OCI-LY1 (cell line): ENCODE measurements at regions not wholly inside any gene's neighbourhood (a gene's known extent, or its start where the extent isn't known, plus 50 kb on each side); places are given as distances from the start of the nearest gene placed in this dataset.

Experiments
- H2AFZ ChIP-seq: fragments of 200-600 bp; sonication (generic), shearing (Covaris generic); 2 replicates; pipeline ENCODE4 v1.6.0; 2014; ENCODE audit warnings: antibody characterized with exemption, mild to moderate bottlenecking, low read length
- H3F3A ChIP-seq: fragments of 200-600 bp; sonication (generic), shearing (Covaris generic); 2 replicates; pipeline ENCODE4 v1.6.0; 2014; ENCODE audit warnings: mild to moderate bottlenecking, antibody characterized with exemption, low read length, moderate library complexity; ENCODE audit not compliant: insufficient read depth
- H3K27ac ChIP-seq: fragments of 200-600 bp; sonication (generic); 2 replicates; pipeline ENCODE4 v1.5.1; 2014; ENCODE audit warnings: low read length, mixed run types, mild to moderate bottlenecking, low read depth; ENCODE audit not compliant: poor library complexity, severe bottlenecking
- H3K27me3 ChIP-seq: fragments of 200-600 bp; sonication (generic); 2 replicates; pipeline ENCODE4 v1.6.0; 2014; ENCODE audit warnings: antibody characterized with exemption, mild to moderate bottlenecking, low read length, moderate library complexity; ENCODE audit not compliant: insufficient read depth
- H3K36me3 ChIP-seq: fragments of 200-600 bp; sonication (generic); 2 replicates; pipeline ENCODE4 v1.6.1; 2014; ENCODE audit warnings: mild to moderate bottlenecking, antibody characterized with exemption, low read length, moderate library complexity, mixed read lengths; ENCODE audit not compliant: insufficient read depth
- H3K4me1 ChIP-seq: fragments of 200-600 bp; sonication (generic); 2 replicates; pipeline ENCODE4 v1.5.1; 2014; ENCODE audit warnings: mild to moderate bottlenecking, low read length, moderate library complexity; ENCODE audit not compliant: insufficient read depth, severe bottlenecking
- H3K4me2 ChIP-seq: fragments of 200-600 bp; sonication (generic), shearing (Covaris generic); 2 replicates; pipeline ENCODE4 v1.6.1; 2014; ENCODE audit warnings: low read length
- H3K4me3 ChIP-seq: fragments of 200-600 bp; sonication (generic); 2 replicates; pipeline ENCODE4 v1.5.1; 2014; ENCODE audit warnings: low read length, low read depth, mild to moderate bottlenecking, mixed read lengths; ENCODE audit not compliant: poor library complexity, severe bottlenecking
- H3K79me2 ChIP-seq: fragments of 200-600 bp; shearing (Covaris generic); 2 replicates; pipeline ENCODE4 v1.6.1; 2016; ENCODE audit warnings: mixed run types, low read length, mixed read lengths; ENCODE audit not compliant: insufficient read depth
- H3K9ac ChIP-seq: fragments of 200-600 bp; sonication (generic), shearing (Covaris generic); 2 replicates; pipeline ENCODE4 v1.6.1; 2014; ENCODE audit warnings: mild to moderate bottlenecking, low read length, mixed read lengths
- H3K9me2 ChIP-seq: fragments of 200-600 bp; sonication (generic), shearing (Covaris generic); 2 replicates; pipeline ENCODE4 v1.6.1; 2014; ENCODE audit warnings: low read depth, mild to moderate bottlenecking, low read length, mixed read lengths
- H3K9me3 ChIP-seq: fragments of 200-600 bp; shearing (Covaris generic); 2 replicates; pipeline ENCODE4 v1.6.1; 2014; ENCODE audit warnings: low read length, mixed read lengths
- H4K20me1 ChIP-seq: fragments of 200-600 bp; sonication (generic), shearing (Covaris generic); 2 replicates; pipeline ENCODE4 v1.6.0; 2016; ENCODE audit warnings: mild to moderate bottlenecking, low read length; ENCODE audit not compliant: insufficient read depth
- EZH2 ChIP-seq: fragments of 200-600 bp; sonication (generic), shearing (Covaris generic); IDR thresholded peaks from 2 replicates; pipeline ENCODE4 v1.8.0; 2017; ENCODE audit warnings: borderline replicate concordance, mixed run types, mild to moderate bottlenecking, antibody characterized with exemption, low read length, moderate library complexity, mixed read lengths
- TF ChIP-seq, protein P1 (sequence below): fragments of 200-600 bp; sonication (generic), shearing (Covaris generic); IDR thresholded peaks from 2 replicates; pipeline ENCODE4 v1.5.1; 2017; ENCODE audit warnings: mild to moderate bottlenecking, antibody characterized with exemption, low read length, moderate library complexity, mixed read lengths

DNA sequence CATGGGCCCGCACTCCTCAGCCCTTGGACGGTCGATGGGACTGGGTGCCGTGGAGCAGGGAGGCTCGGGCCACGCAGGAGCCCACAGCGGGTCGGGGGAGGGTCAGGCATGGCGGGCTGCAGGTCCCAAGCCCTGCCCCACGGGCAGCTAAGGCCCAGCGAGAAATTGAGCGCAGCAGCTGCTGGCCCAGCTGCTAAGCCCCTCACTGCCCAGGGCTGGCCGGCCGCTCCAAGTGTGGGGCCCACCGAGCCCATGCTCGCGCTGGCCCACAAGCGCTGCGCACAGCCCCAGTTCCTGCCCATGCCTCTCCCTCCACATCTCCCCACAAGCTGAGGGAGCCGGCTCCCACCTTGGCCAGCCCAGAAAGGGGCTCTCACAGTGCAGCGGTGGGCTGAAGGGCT is 259.4 kb downstream of the VGLL3 start:
- H3K9me3 ChIP-seq, result no peaks in the 10 kb centered on the region
- no peaks in the 10 kb centered on the region for H4K20me1 ChIP-seq
- H3K36me3 ChIP-seq, result no peaks in the 10 kb centered on the region
- no peaks in the 10 kb centered on the region for H3F3A ChIP-seq
- H3K4me3 ChIP-seq, result no peak overlapping the region
- no peak overlapping the region for H2AFZ ChIP-seq
- H3K27ac ChIP-seq, result no peak overlapping the region
- no peaks in the 10 kb centered on the region for H3K9me2 ChIP-seq
- no peaks in the 10 kb centered on the region for H3K27me3 ChIP-seq
- TF ChIP-seq, protein P1, sequence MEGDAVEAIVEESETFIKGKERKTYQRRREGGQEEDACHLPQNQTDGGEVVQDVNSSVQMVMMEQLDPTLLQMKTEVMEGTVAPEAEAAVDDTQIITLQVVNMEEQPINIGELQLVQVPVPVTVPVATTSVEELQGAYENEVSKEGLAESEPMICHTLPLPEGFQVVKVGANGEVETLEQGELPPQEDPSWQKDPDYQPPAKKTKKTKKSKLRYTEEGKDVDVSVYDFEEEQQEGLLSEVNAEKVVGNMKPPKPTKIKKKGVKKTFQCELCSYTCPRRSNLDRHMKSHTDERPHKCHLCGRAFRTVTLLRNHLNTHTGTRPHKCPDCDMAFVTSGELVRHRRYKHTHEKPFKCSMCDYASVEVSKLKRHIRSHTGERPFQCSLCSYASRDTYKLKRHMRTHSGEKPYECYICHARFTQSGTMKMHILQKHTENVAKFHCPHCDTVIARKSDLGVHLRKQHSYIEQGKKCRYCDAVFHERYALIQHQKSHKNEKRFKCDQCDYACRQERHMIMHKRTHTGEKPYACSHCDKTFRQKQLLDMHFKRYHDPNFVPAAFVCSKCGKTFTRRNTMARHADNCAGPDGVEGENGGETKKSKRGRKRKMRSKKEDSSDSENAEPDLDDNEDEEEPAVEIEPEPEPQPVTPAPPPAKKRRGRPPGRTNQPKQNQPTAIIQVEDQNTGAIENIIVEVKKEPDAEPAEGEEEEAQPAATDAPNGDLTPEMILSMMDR, result no peak
- no peak for TF ChIP-seq EZH2
- H3K4me1 ChIP-seq, result no peaks in the 10 kb centered on the region
- H3K79me2 ChIP-seq, result no peaks in the 10 kb centered on the region
- no peak overlapping the region for H3K4me2 ChIP-seq
- no peak overlapping the region for H3K9ac ChIP-seq

DNA sequence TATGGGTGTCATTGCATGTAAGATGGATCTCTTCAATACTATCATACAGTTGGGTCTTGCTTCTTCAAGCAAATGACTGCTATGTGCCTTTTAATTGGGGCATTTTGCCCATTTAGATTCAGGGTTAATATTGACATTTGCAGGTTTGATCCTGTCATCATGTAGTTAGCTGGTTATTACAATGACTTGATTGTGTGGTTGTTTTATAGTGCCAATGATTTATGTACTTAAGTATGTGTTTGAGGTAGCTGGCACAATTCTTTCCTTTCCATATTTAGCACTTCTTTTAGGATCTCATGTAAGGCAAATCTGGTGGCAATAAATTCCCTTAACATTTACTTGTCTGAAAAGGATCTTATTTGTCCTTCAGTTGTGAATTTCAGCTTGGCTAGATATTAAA is 267.5 kb downstream of the VGLL3 start:
- Histone ChIP-seq H3K27ac (no peak overlapping the region), H3K79me2 (no peaks in the 10 kb centered on the region), H3K4me3 (no peak overlapping the region), H2AFZ (no peak overlapping the region), H3K27me3 (no peaks in the 10 kb centered on the region), H4K20me1 (no peaks in the 10 kb centered on the region), H3K9me3 (no peaks in the 10 kb centered on the region), H3K9ac (no peak overlapping the region), H3K4me2 (no peak overlapping the region), H3K4me1 (no peaks in the 10 kb centered on the region), H3F3A (no peaks in the 10 kb centered on the region), H3K36me3 (no peaks in the 10 kb centered on the region), H3K9me2 (no peaks in the 10 kb centered on the region)
- TF ChIP-seq, protein P1, result no peak
- TF ChIP-seq EZH2, result no peak

DNA sequence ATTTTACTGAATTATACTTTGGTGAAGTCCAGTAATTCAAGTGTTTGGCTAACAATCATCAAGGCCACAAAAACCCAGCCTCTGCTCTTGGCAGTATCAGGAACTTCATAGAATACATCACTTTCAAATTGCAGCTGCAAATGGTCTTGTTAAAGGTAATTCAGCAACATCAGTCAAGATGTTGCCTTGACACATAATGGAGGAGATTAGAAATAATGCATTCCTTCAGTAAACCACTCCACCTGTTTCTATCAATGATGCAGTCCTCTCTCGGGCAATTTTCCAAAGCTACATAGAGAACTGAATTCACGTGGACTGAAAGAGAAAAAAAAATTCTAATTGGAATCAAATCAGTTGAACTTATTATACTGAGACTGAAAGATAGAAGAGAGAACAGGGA is 279.3 kb downstream of the VGLL3 start:
- TF ChIP-seq, protein P1, result no peak
- Histone ChIP-seq H4K20me1 (no peaks in the 10 kb centered on the region), H3K27me3 (no peaks in the 10 kb centered on the region), H3K9me3 (no peaks in the 10 kb centered on the region), H3K9me2 (no peaks in the 10 kb centered on the region), H3K36me3 (no peaks in the 10 kb centered on the region), H3F3A (no peaks in the 10 kb centered on the region), H3K79me2 (no peaks in the 10 kb centered on the region), H3K4me3 (no peak overlapping the region), H3K4me1 (no peaks in the 10 kb centered on the region), H2AFZ (no peak overlapping the region), H3K27ac (no peak overlapping the region), H3K4me2 (no peak overlapping the region), H3K9ac (no peak overlapping the region)
